HG02678 (cell line): ENCODE measurements at regions not wholly inside any gene's neighbourhood (a gene's known extent, or its start where the extent isn't known, plus 50 kb on each side); places are given as distances from the start of the nearest gene placed in this dataset.
"Not testable (repeated sequence)": the region's sequence is repeated elsewhere in the genome, so short reads cannot be mapped to it uniquely, and the experiment has no call there.

Source experiments
- ATAC-seq: cut with Tn5 transposase; IDR thresholded peaks from one replicate; pipeline ENCODE4 v1.9.1; 2021; ENCODE audit warnings: mild to moderate bottlenecking, moderate library complexity; ENCODE audit not compliant: unreplicated experiment

DNA sequence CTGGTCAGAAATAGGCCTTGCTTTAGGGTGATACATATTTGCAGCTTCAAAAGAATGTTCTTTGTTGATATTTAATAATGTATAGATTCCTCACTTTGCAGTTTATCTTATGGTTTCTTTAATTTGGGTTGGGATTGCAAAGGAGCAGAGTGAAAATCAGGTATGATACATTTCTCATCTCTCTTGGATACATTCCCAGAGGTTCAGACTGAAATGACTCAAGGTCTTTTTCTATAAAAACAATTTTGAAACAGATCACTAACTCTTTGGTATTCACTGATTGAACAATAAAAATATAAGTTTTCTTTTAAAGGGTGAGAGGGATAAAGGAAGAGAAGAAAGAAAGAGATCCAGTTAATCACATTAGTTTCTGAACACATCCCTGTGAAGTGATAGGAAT is 606.5 kb upstream of the CAMK1G start:
- no peak for ATAC-seq

DNA sequence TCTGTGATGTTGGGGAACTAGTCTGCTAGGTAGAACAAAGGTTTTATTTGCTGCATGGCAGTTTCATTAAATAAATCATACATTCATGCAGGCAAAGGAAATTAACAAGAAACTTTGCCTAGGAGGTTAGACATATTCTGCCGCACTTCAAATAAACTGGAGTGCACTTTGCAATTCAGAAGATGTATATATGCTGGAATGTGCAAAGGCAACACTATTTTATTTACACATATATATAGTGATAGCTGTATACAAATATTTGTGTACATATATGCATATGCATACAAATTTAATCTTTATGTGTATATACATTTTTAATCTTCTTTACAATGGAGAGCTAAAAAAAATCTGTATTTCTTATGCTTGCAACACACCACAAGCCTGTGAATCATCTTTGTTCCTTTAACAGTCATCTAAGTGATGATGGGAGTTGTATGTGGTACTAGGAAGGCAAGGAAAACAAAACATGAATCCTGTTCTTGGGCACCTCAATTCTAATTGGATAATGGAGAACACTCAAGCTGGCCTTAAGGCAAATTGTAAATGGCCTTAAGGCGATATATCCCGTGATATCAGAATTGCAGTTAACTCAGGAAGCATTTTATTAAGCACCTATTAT is 605.8 kb upstream of the CAMK1G start:
- no peak for ATAC-seq

DNA sequence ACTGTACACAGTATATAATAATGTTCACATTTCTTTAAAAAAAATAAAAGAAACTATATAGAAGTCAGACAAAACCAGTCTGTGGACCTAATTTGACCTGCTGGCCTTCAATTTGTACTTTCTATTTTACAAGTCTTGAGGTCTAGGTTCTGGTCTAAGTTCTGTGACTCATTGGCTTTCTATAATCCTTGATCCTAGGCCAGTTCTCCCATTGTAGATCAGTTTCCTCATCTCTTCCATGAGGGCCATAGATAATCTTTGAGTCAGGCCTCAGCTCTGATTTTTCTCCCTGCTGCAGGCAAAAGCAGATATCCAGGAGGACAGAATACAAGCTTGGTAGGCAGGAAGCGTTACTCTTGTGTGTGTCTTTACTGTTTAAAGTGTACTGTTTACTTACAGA is 603.7 kb upstream of the CAMK1G start:
- ATAC-seq, result no peak

DNA sequence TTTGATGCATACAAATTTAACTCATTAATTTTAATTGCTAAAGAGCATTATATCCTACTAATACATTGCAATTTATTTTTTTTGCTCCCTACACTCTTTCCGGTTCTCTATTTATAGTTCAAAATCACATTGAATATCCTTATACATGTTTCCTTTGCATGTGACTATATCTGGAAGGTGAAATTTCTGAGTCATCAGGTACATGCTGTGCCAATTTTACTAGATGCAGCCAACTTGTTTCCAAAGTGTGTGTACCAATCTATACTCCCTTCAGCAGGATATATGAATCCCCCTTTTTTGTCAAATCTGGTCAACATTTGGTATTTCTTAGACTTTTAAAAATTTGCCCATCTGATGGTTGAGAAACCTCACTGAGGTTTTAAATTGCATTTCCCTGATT is 602.9 kb upstream of the CAMK1G start:
- no peak for ATAC-seq

DNA sequence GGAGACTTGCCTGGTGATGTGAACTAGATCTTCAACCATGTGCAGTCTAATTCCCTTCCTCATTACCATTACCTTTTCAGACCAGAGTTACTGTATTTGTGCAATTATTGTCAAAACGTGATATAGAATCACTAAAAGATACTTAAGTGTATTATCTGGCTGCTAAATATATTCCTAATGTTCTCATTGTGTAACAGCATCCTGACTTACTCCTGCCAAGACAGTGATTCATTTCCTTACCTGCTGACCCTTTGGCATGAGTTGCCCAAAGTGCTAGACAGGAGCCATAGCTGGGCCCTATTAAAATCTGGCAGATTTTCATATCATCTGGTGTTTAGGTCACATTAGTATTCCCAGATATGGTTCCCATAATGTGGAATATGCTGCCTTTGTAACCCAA is 598.3 kb upstream of the CAMK1G start:
- no peak for ATAC-seq

DNA sequence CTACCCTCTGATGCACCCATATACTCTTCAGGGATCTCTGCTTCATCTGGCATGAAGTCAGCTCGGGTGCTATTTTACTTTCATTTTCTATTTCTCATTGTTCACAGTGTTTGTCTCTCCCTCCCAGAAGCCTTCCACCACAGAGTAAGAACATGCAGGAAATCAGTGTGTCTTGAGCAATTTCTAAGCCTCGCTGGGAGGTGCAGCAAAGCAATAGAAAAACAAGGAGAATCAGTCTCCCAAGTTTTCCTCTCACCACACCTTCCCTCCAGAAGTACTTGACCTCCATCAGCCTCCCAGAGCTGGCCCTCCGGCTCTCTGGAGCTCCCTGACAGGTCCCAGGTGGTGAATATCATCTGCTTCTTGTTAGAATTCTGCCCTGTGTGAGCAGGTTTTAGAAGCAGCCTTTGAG is 594.7 kb upstream of the CAMK1G start:
- peak; percentile 100 for ATAC-seq

DNA sequence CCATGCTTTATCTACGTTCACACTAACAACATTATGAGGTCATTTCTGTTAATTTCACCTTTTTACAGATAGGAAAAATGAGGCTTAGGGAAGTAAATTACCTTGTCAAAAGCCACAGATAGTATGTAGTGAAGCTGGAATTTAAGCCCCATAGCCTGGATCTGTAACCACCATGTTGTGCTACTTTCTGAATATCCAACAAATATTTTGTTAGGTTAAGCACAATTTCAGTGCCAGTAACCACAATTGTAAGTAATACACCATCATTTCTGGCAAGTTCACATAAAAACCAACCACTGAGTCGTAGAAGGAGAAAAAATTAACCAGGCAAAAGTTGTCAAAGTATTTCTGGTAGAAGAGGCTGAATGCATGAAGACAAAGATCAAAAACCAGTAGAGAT is 593.1 kb upstream of the CAMK1G start:
- no peak for ATAC-seq

DNA sequence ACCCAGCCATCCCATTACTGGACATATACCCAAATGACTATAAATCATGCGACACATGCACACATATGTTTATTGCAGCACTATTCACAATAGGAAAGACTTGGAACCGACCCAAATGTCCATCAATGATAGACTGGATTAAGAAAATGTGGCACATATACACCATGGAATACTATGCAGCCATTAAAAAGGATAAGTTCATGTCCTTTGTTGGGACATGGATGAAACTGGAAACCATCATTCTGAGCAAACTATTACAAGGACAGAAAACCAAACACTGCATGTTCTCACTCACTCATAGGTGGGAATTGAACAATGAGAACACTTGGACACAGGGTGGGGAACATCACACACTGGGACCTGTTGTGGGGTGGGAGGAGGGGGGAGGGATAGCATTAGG is 586.5 kb upstream of the CAMK1G start:
- not testable (repeated sequence) for ATAC-seq

DNA sequence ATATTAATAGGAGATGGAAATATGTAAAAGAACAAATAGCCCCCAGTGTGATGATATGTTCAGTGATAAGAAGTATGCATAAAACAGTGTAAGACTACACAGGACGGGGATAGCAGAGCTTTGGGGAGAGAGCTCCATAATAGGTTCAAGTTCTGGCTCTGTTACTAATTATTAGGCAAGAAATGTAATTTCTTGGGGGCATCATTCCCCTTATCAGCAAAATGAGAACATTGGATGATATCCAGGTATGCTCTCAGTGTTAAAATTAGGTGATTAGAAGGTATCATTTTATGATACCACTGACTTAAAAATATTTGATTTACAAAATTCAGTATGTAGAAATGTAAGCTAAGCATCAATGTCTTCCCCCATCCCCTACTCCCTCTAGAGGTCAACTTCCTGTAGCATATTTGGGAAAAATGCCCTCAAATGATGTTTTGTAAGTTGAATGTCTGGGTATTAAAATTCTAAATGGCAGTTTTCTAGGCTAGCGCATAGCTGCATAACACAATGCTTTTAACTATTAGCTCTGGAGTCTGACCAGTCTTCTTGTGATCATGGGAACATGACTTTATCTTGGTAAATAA is 585.7 kb upstream of the CAMK1G start:
- no peak for ATAC-seq

DNA sequence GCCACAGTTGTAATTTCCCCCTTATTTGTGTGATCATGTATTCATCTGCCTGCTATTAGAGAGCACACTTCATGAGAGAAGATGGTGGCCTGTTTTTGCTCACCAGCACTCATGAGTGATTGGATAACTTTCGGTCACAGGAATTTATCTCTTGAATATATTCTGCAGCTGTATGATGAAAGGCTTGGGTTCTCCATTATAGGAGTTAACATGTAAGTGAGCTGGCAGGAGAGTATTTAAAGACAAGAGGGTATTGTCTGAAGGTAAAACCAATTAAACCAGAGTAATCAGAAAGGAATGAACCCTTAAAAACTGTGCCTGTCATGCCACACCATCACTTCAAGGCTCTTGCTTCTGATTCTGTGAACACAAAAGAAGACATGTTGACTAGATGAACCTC is 574.9 kb upstream of the CAMK1G start:
- ATAC-seq, result no peak

DNA sequence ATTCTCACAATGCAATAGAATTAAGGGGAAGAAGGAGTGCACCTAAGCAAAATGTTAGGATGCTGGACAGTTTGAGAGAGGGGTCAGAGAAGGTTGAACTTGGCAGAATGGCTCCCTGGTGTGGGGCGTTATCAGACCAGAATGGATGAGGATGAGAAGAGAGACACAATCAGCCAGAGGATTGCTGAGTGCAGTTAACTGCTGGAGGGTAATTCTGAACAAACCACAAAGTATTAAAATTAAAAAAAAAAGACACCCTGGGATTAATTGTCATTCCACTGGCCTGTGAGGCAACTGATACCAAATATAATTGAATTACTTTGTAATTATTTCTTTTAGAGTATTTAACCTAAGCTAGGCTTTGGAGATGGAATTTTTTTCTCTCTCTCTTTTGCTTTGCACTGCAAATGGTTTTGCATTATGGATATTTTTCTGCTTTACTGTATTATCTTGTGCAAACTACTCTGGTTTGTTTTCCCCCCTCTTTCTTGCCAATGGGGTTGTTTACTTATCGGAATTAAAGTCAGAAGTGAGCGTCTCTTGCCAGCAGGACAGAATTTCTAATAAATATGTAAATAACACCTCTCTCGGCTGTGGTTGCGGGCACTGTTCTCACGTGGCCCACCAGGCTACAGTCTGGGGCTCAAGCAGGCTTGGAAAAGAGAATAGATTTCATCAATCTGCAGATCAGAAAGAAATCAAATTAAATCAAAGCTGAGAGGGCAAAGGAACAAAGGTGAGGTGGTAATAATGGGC is 572.9 kb upstream of the CAMK1G start:
- ATAC-seq, result no peak

DNA sequence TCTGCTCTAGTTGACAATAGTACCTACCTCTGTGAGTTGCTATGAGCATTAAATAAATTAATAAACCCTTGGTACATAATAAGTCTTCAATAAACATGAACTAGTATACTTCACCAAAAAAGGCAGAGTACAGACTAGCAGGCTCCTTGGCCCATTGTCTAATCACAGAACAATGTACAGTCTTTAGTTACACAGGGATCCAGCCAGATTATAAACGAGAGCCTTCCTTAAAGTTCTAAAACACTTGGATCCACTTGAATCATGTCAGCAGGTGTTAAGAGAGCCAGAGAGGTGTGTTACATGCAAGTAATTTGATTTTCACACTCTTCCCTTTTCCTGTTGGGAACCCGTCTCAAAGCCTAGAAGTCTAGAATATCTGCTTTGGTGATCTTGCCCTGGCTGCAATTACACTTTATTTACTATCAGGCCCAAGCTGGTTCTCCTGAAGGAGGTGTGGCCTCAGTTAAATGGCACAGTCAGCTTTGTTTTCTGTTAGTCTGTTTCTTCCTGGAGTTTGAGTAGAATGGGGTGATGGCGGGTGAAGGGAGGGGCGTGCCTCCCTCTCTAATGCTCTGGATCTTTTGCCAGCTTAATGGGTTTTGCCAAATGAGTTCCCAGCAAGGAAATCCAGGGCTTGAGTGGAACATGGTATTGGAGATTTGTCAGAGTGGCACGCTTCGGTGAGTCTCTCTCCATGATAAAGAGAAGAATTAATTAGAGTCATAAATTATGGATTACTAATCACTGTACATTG is 570.9 kb upstream of the CAMK1G start:
- ATAC-seq, result no peak

DNA sequence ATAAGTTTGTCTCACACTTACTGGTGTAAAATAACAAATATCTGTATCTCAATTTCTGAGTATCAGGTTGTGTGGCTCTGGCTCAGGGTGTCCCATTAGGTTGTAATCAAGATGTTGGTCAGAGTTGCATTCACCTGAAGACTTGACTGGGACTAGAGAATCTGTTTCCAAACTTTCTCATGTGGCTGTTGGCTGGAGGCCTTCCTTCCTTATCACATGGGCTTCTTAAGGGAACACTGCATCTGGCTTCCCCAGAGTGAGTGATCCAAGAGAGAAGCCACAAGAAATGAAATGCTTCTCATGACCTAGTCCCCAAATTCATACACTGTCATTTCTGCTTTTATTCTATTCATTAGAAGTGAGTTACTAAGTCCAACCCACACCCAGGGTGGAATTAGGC is 568.4 kb upstream of the CAMK1G start:
- ATAC-seq, result no peak

DNA sequence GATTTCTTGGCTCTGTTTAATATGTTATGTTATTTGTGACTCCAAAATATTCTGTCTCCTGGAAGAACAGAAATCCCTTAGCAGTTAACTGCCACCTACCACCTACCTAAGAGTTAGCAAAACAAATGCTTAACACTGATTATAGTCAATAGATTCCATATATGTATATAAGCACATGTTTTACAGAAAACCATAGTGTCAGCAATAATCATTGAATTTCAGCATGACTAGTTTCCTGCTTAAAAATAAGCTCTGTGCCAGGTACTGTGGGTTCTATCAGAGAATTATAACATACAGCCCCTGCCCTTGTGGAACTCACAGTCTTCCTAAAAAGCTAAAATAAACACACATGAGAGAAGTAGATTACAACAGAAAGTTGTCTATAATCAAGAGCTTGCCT is 561.9 kb upstream of the CAMK1G start:
- no peak for ATAC-seq

DNA sequence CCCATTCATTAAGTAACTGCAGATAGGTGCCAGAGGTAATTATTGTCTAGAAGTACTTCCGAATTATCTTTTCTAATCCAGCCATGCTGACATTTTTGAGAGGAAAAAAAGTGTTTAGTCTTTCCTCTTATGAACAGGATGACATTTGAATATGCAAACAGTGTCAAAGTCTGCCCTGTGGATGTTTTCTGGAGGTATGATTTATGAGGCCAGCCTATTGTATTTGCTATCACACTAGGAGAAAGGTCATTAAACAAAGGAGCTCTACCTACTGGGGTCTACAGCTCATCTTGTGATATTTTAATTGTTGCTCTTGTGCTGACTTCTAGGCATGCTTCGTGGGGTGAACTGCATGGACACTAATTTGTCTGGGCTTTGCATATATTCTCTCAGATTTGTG is 559.7 kb upstream of the CAMK1G start:
- no peak for ATAC-seq

DNA sequence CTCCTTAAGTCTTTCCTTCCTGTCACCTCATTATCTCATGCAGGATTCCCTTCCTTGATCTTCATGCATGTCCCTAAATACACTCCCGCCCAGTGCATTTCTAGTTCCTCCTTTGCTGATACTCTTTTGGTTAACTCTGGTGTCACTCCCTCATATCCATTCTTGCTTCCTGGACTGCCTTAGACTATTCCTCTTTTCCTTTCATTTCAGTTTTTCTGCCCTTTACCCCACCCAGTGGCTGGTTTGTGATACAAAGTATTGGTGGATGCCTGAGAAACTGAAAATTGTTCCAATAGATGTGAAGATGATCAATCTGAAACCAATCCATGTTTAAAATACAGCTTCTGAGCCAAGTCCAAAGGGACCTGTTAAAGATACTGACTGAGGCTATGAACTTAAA is 553.8 kb upstream of the CAMK1G start:
- ATAC-seq, result no peak

DNA sequence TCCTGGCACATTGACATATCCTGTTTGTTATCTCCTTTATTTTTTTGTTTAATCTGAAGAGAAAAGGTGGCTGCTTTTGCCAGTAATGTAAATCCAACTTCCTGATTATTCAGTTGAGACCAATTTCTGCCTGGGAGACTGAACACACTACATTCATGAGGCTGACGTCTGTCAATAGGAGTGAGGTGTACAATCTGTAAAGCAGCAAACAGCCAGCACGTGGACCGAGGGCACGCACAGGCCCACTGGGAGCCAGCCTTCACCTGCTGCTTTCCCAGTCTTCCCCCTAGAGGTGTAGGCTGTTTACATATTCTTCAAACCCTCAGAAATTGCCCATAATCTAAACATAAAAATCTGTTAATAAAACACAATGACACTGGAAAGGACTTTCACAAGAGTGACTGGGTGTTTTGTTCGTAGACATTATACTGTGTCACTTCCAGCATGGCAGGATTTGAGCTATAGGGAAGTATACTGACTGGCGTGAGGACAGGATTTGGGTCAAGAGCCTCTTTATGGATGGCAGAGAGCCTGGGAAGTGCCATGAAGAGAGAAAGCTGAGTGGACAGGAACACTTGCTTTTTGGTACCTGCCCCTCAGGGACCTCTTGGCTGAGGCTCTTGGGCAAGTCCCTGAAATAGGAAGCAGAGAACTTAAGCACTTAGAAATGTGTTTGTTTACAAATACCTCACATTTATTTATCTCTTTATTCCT is 552.9 kb upstream of the CAMK1G start:
- ATAC-seq, result no peak

DNA sequence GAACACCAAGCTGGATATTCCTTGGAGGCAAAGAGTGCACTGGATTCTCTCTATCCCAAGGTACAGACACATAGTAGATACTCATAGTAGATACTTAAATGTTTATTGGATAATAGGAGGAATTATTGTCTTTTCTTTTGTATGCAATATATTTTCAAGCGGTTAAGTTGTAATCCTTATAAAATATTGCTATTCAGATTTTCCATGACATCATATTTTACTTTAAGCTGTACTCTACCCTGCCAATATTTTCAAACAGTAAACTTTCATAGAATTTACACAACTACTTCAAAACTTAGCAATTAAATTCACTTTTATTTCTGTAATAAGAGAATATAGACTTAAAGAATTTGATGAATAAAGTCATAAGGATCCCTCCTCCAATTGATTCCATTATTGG is 546.5 kb upstream of the CAMK1G start:
- ATAC-seq, result no peak

DNA sequence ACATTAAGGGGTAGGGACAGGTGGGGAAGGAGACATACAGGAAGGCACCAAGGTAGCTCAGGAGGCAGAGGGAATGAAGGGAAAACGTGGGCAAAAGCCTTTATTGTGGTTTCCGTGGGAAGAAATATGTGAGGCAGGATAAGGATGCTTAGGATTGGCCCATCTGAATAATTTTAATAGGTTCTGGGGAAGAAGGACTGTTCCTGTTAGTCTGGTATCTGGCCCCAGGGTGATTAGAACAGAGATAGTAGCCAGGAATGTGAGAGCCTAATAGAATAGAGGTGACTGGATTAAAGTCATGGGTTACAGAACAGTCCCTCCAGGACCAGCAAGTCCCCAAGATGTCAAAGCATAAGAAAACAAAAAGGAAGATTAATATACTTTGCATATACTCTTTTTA is 545.2 kb upstream of the CAMK1G start:
- no peak for ATAC-seq

DNA sequence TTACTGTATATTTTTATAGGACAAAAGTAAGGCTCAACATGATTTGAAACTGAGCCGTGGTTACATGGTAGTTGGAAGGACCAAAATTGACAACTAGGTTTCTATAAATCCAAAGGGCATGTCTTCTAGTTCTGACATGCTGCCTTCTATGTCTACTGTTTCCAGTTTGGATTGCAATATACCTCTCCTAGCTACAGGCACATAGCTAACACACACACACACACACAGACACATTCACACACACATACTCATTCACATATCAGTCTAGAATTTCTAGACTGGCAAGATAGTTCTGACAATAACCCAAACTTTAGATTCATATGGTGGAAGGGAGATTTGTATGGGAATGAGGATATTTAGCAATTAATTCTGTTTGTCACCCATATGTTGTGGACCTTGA is 544.8 kb upstream of the CAMK1G start:
- no peak for ATAC-seq

DNA sequence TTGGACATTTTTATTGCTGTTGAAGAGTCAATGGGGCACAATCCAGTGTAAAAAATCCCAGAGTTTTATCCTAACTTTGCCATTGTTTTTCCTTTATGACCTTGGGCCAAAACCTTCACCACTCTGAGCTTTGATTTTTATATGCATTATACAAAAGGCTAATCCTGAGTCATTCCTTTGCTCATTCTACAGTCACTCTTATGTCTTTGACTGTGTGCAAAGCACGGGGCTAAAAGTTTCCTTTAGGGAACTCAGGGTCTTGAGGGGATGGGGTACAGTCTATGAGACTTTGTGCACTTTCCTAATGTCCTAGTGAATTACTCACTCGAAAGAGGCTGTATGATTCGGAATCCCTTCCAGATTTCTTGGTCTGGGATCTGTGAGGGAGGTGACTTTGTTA is 543.2 kb upstream of the CAMK1G start:
- no peak for ATAC-seq
